CD14-positive monocyte (primary cell): ENCODE measurements at regions not wholly inside any gene's neighbourhood (a gene's known extent, or its start where the extent isn't known, plus 50 kb on each side); places are given as distances from the start of the nearest gene placed in this dataset.

Experiments
- DNase-seq, 3 donors: peaks; one replicate each; pipeline ENCODE4 v3.0.0-alpha.2; 2011 to 2022
- H2AFZ ChIP-seq: 2 replicates; pipeline ENCODE4 v1.6.0; 2012; ENCODE audit warnings: mild to moderate bottlenecking, low read depth, low read length, inconsistent platforms; ENCODE audit not compliant: insufficient read depth, poor library complexity, severe bottlenecking
- H3K27ac ChIP-seq, 2 donors: 1 replicate in 1 of 2; 2 replicates in 1 of 2; pipeline ENCODE4 v1.5.1; 2012 to 2013; ENCODE audit warnings: low read length in 2 of 2, control low read depth in 1 of 2, inconsistent platforms in 1 of 2, low read depth in 1 of 2, mild to moderate bottlenecking in 1 of 2
- H3K27me3 ChIP-seq, 2 donors: one replicate each; pipeline versions ENCODE4 v1.6.0 to v1.6.1; 2011 to 2013; ENCODE audit warnings: low read length in 2 of 2; ENCODE audit not compliant: control insufficient read depth in 2 of 2, insufficient read depth in 2 of 2
- H3K36me3 ChIP-seq, 2 donors: replicated peaks in 1 of 2; 1 replicate in 1 of 2; 2 replicates in 1 of 2; pipeline versions ENCODE4 v1.5.1 to v1.6.1; 2012 to 2013; ENCODE audit warnings: low read length in 2 of 2, control low read depth in 1 of 2, inconsistent platforms in 1 of 2, mild to moderate bottlenecking in 1 of 2; ENCODE audit not compliant: insufficient read depth in 2 of 2, control insufficient read depth in 1 of 2
- H3K4me1 ChIP-seq, 2 donors: 1 replicate in 1 of 2; 2 replicates in 1 of 2; pipeline versions ENCODE4 v1.5.1 to v1.6.1; 2012 to 2013; ENCODE audit warnings: low read length in 2 of 2, control low read depth in 1 of 2, inconsistent platforms in 1 of 2, mild to moderate bottlenecking in 1 of 2, moderate library complexity in 1 of 2; ENCODE audit not compliant: insufficient read depth in 2 of 2, control insufficient read depth in 1 of 2
- H3K4me2 ChIP-seq: replicated peaks from 2 replicates; pipeline ENCODE3; 2012; ENCODE audit warnings: low read length, moderate library complexity, mild to moderate bottlenecking; ENCODE audit not compliant: poor library complexity, severe bottlenecking; ENCODE audit errors: extremely low read depth
- H3K4me3 ChIP-seq, 3 experiments: fragments of 200-600 bp in 1 of 3; sonication (generic) in 1 of 3; replicated peaks in 1 of 3; 1 replicate in 2 of 3; 2 replicates in 1 of 3; pipeline ENCODE4 v1.5.1; 2011 to 2013; ENCODE audit warnings: low read length in 3 of 3, mild to moderate bottlenecking in 3 of 3, control low read depth in 2 of 3, low read depth in 2 of 3, inconsistent platforms in 1 of 3, moderate library complexity in 1 of 3
- H3K79me2 ChIP-seq: 2 replicates; pipeline ENCODE4 v1.6.0; 2012; ENCODE audit warnings: mild to moderate bottlenecking, control low read depth, inconsistent platforms, low read length, moderate library complexity; ENCODE audit not compliant: insufficient read depth
- H3K9ac ChIP-seq: 2 replicates; pipeline ENCODE4 v1.6.0; 2017; ENCODE audit warnings: low read length, mild to moderate bottlenecking; ENCODE audit not compliant: insufficient read depth, poor library complexity, severe bottlenecking
- H3K9me3 ChIP-seq, 2 donors: replicated peaks in 1 of 2; 1 replicate in 1 of 2; 2 replicates in 1 of 2; pipeline versions ENCODE4 v1.5.1 to v1.6.1; 2012 to 2013; ENCODE audit warnings: low read length in 2 of 2, control low read depth in 1 of 2; ENCODE audit not compliant: control insufficient read depth in 1 of 2, insufficient read depth in 1 of 2
- H4K20me1 ChIP-seq: 2 replicates; pipeline ENCODE4 v1.6.0; 2012; ENCODE audit warnings: mild to moderate bottlenecking, low read length, control low read depth, moderate library complexity; ENCODE audit not compliant: insufficient read depth
- H3K27ac Mint-ChIP-seq, 7 donors: one replicate each; pipeline ENCODE4 v1.8.0; 2020; ENCODE audit warnings: mild to moderate bottlenecking in 7 of 7, mixed read lengths in 7 of 7, moderate library complexity in 6 of 7, inconsistent platforms in 2 of 7
- H3K27me3 Mint-ChIP-seq, 3 donors: one replicate each; pipeline ENCODE4 v1.8.0; 2021 to 2022; ENCODE audit warnings: low read depth in 3 of 3, mild to moderate bottlenecking in 3 of 3, mixed read lengths in 3 of 3, moderate library complexity in 3 of 3, inconsistent platforms in 1 of 3
- H3K36me3 Mint-ChIP-seq, 2 donors: one replicate each; pipeline ENCODE4 v1.8.0; 2020; ENCODE audit warnings: mixed read lengths in 2 of 2, inconsistent platforms in 1 of 2, mild to moderate bottlenecking in 1 of 2
- H3K4me1 Mint-ChIP-seq: one replicate; pipeline ENCODE4 v1.8.0; 2020; ENCODE audit warnings: mild to moderate bottlenecking, mixed read lengths
- H3K4me3 Mint-ChIP-seq, 2 donors: one replicate each; pipeline ENCODE4 v1.8.0; 2020; ENCODE audit warnings: mild to moderate bottlenecking in 2 of 2, mixed read lengths in 2 of 2, moderate library complexity in 1 of 2
- H3K9me3 Mint-ChIP-seq, 7 donors: one replicate each; pipeline ENCODE4 v1.8.0; 2020 to 2022; ENCODE audit warnings: mixed read lengths in 7 of 7, mild to moderate bottlenecking in 6 of 7, moderate library complexity in 6 of 7, inconsistent platforms in 2 of 7
- intact Hi-C, 2 donors: fragments of 100-400 bp; cut with micrococcal nuclease; formaldehyde crosslinking; loops; one replicate each; pipeline versions ENCODE4 v1.15.0 to v1.15.1; 2023
- TF ChIP-seq, protein P1 (sequence below): fragments of 200-600 bp; IDR thresholded peaks from one replicate; pipeline ENCODE4 v1.8.0; 2022; ENCODE audit warnings: antibody characterized with exemption, mild to moderate bottlenecking

DNA sequence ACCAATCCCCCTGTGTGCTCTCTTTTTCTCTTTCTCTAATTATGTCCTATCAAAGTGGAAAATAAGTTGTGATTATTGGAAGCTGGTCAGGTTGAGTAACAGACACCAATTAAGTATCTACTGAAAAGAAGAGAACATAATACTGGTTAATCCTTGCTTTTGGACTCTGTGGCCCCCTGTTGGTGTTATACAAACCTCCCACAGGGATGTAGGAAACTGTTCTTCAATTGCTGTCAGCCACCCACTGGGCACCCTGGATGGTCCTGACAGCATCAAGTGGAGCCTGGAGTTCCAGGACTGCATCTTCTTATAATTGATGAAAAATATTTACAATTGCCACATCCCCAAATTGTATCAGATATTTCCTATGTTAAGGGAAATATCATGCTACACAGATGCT, 939.7 kb downstream of the KCNMA1 start:
- no peaks in the 10 kb centered on the region for H3K4me1 Mint-ChIP-seq
- no peaks in the 10 kb centered on the region for H3K36me3 ChIP-seq
- H3K9me3 Mint-ChIP-seq = peaks cover 0 to 8% (median 6%) of the 10 kb centered on the region in 7 donors

DNA sequence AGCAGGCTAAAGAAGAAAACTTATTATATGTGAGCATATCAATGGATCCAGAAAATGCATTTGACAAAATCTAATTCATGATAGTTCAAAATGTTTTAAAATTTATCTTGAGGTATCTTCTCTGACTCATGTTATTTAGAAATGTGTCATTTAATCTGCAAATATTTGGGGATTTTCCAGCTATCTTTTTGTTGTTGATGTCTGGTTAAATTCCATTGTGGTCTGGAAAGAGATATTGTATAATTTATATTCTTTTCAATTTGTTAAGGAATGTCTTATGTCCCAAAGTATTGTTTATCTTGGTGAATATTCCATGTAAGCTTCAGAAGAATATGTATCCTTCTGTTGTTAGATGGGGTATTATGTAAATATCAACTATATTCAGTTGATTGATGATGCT, 942.5 kb downstream of the KCNMA1 start:
- DNase-seq = no peak
- TF ChIP-seq, protein P1, sequence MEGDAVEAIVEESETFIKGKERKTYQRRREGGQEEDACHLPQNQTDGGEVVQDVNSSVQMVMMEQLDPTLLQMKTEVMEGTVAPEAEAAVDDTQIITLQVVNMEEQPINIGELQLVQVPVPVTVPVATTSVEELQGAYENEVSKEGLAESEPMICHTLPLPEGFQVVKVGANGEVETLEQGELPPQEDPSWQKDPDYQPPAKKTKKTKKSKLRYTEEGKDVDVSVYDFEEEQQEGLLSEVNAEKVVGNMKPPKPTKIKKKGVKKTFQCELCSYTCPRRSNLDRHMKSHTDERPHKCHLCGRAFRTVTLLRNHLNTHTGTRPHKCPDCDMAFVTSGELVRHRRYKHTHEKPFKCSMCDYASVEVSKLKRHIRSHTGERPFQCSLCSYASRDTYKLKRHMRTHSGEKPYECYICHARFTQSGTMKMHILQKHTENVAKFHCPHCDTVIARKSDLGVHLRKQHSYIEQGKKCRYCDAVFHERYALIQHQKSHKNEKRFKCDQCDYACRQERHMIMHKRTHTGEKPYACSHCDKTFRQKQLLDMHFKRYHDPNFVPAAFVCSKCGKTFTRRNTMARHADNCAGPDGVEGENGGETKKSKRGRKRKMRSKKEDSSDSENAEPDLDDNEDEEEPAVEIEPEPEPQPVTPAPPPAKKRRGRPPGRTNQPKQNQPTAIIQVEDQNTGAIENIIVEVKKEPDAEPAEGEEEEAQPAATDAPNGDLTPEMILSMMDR = no peak
- no peak overlapping the region for H3K4me3 ChIP-seq
- no peaks in the 10 kb centered on the region for H3K79me2 ChIP-seq
- H3K9ac ChIP-seq = no peak overlapping the region
- H3K27ac ChIP-seq = no peak overlapping the region
- no peaks in the 10 kb centered on the region for H3K4me1 ChIP-seq
- no peaks in the 10 kb centered on the region for H4K20me1 ChIP-seq
- no peak overlapping the region for H2AFZ ChIP-seq
- peaks cover 1 to 6% (median 4%) of the 10 kb centered on the region in 3 donors for H3K27me3 Mint-ChIP-seq
- peaks cover 9 to 22% (median 18%) of the 10 kb centered on the region in 7 donors for H3K9me3 Mint-ChIP-seq
- H3K4me2 ChIP-seq = no peak overlapping the region
- H3K9me3 ChIP-seq = peaks cover 0 to 5% of the 10 kb centered on the region in 2 donors
- H3K4me1 Mint-ChIP-seq = no peaks in the 10 kb centered on the region
- no peaks in the 10 kb centered on the region for H3K27me3 ChIP-seq
- H3K36me3 ChIP-seq = no peaks in the 10 kb centered on the region
- H3K27ac Mint-ChIP-seq = no peak overlapping the region
- intact Hi-C loops = no loop called here
- no peak overlapping the region for H3K4me3 Mint-ChIP-seq
- H3K36me3 Mint-ChIP-seq = no peaks in the 10 kb centered on the region

More for the DNA sequence above, 939.7 kb downstream of the KCNMA1 start:
- no peaks in the 10 kb centered on the region for H3K4me1 ChIP-seq
- no peak overlapping the region for H3K4me3 ChIP-seq
- H3K9me3 ChIP-seq = no peaks in the 10 kb centered on the region
- no peaks in the 10 kb centered on the region for H4K20me1 ChIP-seq
- intact Hi-C loops = no loop called here
- H3K27ac Mint-ChIP-seq = no peak overlapping the region
- H3K27me3 Mint-ChIP-seq = peaks cover 3 to 6% (median 4%) of the 10 kb centered on the region in 3 donors
- H3K27ac ChIP-seq = no peak overlapping the region
- H3K4me2 ChIP-seq = no peak overlapping the region
- H3K9ac ChIP-seq = no peak overlapping the region
- no peaks in the 10 kb centered on the region for H3K36me3 Mint-ChIP-seq
- TF ChIP-seq, protein P1 = no peak
- no peaks in the 10 kb centered on the region for H3K27me3 ChIP-seq
- DNase-seq = no peak
- H2AFZ ChIP-seq = no peak overlapping the region
- H3K79me2 ChIP-seq = no peaks in the 10 kb centered on the region
- H3K4me3 Mint-ChIP-seq = no peak overlapping the region
